ENCODE measurements at regions not wholly inside any gene's neighbourhood (a gene's known extent, or its start where the extent isn't known, plus 50 kb on each side); places are given as distances from the start of the nearest gene placed in this dataset.

GRCh38 chr18:48476550-48476917 is 62.3 kb upstream of the CTIF start:
- POLR2A ChIA-PET, result no interaction called here
- H3K27me3 Mint-ChIP-seq, result peaks cover 50% of the 10 kb centered on the region

GRCh38 chr18:48475635-48476549 is 62.9 kb upstream of the CTIF start:
- DNase-seq (peak in 5 of 14 experiments; percentile 7 to 58 (median 47)), ATAC-seq (ENCODE audit: poor library complexity) (no peak)
- Mint-ChIP-seq H3K36me3 (ENCODE audit: low read depth) (no peaks in the 10 kb centered on the region), H3K4me3 (no peak overlapping the region), H3K27ac (no peak overlapping the region), H3K4me1 (ENCODE audit: low read depth) (no peaks in the 10 kb centered on the region), H3K9me3 (no peaks in the 10 kb centered on the region), H3K27me3 (peaks cover 50% of the 10 kb centered on the region)
- H3K9me3 ChIP-seq (ENCODE audit: control insufficient read depth in 1 of 2, insufficient read depth in 1 of 2, low read length in 2 of 2), result no peaks in the 10 kb centered on the region
- no peaks in the 10 kb centered on the region for H3K4me1 ChIP-seq (ENCODE audit: insufficient read depth, low read length)
- H3K4me3 ChIP-seq (ENCODE audit: low read length), result no peak overlapping the region
- no peaks in the 10 kb centered on the region for H3K36me3 ChIP-seq (ENCODE audit: insufficient read depth, low read length)
- H3K27ac ChIP-seq (ENCODE audit: low read depth in 1 of 2, low read length in 2 of 2), result no peak overlapping the region
- CTCF ChIA-PET, result interaction anchor here (1.1 to 2.4 kb wide), 3 partner anchors 18 to 1881 kb away, joined by 3 to 6 read pairs (median 3); no protein-coding TSS in a partner anchor
- POLR2A ChIA-PET, result no interaction called here
- intact Hi-C loops (cut with DNase I, micrococcal nuclease), result no loop called here
- peaks cover 0 to 3% of the 10 kb centered on the region in 2 experiments for H3K27me3 ChIP-seq (ENCODE audit: control insufficient read depth in 1 of 2, insufficient read depth in 2 of 2, low read length in 2 of 2)
- peak; percentile 63 for TF ChIP-seq CTCF (IDR thresholded peaks at IDR 0.05)

More at GRCh38 chr18:48476550-48476917, 62.3 kb upstream of the CTIF start:
- DNase-seq, result no peak
- intact Hi-C loops (cut with DNase I, micrococcal nuclease), result no loop called here
- TF ChIP-seq CTCF (IDR thresholded peaks at IDR 0.05), result no peak
- no peaks in the 10 kb centered on the region for H3K36me3 ChIP-seq (ENCODE audit: insufficient read depth, low read length)
- H3K36me3 Mint-ChIP-seq (ENCODE audit: low read depth), result no peaks in the 10 kb centered on the region
- ATAC-seq (ENCODE audit: poor library complexity), result no peak
- H3K9me3 ChIP-seq (ENCODE audit: control insufficient read depth in 1 of 2, insufficient read depth in 1 of 2, low read length in 2 of 2), result no peaks in the 10 kb centered on the region
- no peaks in the 10 kb centered on the region for H3K4me1 Mint-ChIP-seq (ENCODE audit: low read depth)
- peaks cover 0 to 3% of the 10 kb centered on the region in 2 experiments for H3K27me3 ChIP-seq (ENCODE audit: control insufficient read depth in 1 of 2, insufficient read depth in 2 of 2, low read length in 2 of 2)
- no peaks in the 10 kb centered on the region for H3K9me3 Mint-ChIP-seq
- no peak overlapping the region for H3K4me3 ChIP-seq (ENCODE audit: low read length)
- no peak overlapping the region for H3K27ac ChIP-seq (ENCODE audit: low read depth in 1 of 2, low read length in 2 of 2)
- no peak overlapping the region for H3K27ac Mint-ChIP-seq
- no peak overlapping the region for H3K4me3 Mint-ChIP-seq
- CTCF ChIA-PET, result interaction anchor here (1.1 kb wide), 1 partner anchor 17 kb away, joined by 3 read pairs; no protein-coding TSS in a partner anchor
- H3K4me1 ChIP-seq (ENCODE audit: insufficient read depth, low read length), result no peaks in the 10 kb centered on the region

- Mint-ChIP-seq H3K9me3 (no peaks in the 10 kb centered on the region), H3K4me1 (ENCODE audit: low read depth) (no peaks in the 10 kb centered on the region), H3K27me3 (peaks cover 52% of the 10 kb centered on the region), H3K4me3 (no peak overlapping the region), H3K36me3 (ENCODE audit: low read depth) (no peaks in the 10 kb centered on the region), H3K27ac (no peak overlapping the region)
- no peaks in the 10 kb centered on the region for H3K9me3 ChIP-seq (ENCODE audit: control insufficient read depth in 1 of 2, insufficient read depth in 1 of 2, low read length in 2 of 2)
- H3K27ac ChIP-seq (ENCODE audit: low read depth in 1 of 2, low read length in 2 of 2), result no peak overlapping the region
- no peak for DNase-seq
- peaks cover 7 to 11% of the 10 kb centered on the region in 2 experiments for H3K27me3 ChIP-seq (ENCODE audit: control insufficient read depth in 1 of 2, insufficient read depth in 2 of 2, low read length in 2 of 2)
- ChIA-PET POLR2A (no interaction called here), CTCF (interaction anchor here (2.4 kb wide), 1 partner anchor 190 kb away, joined by 6 read pairs; no protein-coding TSS in a partner anchor)
- H3K4me3 ChIP-seq (ENCODE audit: low read length), result no peak overlapping the region
- no peak for TF ChIP-seq CTCF (IDR thresholded peaks at IDR 0.05)
- ATAC-seq (ENCODE audit: poor library complexity), result no peak
- H3K4me1 ChIP-seq (ENCODE audit: insufficient read depth, low read length), result no peaks in the 10 kb centered on the region
- intact Hi-C loops (cut with DNase I, micrococcal nuclease), result no loop called here
- no peaks in the 10 kb centered on the region for H3K36me3 ChIP-seq (ENCODE audit: insufficient read depth, low read length)
These were observed 64.6 kb upstream of the ZBTB7C start for GRCh38 chr18:48473816-48474215.
